HG03135 (cell line): ENCODE measurements at regions not wholly inside any gene's neighbourhood (a gene's known extent, or its start where the extent isn't known, plus 50 kb on each side); places are given as distances from the start of the nearest gene placed in this dataset.

ENCODE experiments used
- ATAC-seq: cut with Tn5 transposase; IDR thresholded peaks from one replicate; pipeline ENCODE4 v1.9.1; 2021; ENCODE audit warnings: mild to moderate bottlenecking, moderate library complexity; ENCODE audit not compliant: unreplicated experiment

DNA sequence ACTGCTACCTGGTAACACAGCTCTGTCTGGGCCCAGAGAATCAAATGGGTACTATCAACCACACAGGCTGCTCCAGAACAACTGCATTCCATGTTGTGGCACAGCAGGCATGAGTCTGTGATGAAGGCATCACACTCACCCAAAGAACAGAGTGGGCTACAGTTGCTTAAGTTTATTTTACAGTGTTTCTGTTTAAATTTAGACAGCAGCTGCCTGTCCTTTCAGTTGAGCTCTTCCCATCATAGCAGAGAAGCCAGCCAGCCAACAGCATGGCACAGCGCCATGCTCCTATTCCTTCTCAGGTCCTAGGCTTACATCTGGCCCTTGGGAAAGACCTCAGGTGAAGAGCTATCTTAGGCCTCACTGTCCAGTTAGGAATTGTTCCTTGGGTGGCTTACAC lies 147.0 kb upstream of the FRMD6 start:
- ATAC-seq, result no peak

DNA sequence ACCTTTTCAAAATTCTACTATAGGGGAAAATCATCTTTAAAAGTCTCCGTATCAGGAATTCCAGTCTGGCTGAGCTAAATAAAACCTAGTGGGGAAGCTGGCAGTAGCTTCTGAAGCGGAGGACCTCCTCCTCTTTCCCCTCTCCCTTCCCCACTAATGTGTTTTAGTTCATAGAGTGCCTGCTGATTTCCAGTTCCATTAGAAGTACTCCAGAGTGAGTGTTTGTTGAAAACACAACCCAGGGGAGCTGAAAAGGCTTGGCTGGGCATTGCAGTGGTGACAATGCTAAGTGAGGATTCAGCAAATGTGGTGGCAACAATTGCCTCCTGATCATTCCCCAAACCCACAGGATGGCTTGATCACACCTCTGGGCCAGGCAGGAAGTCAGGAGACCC lies 144.2 kb upstream of the FRMD6 start:
- no peak for ATAC-seq

DNA sequence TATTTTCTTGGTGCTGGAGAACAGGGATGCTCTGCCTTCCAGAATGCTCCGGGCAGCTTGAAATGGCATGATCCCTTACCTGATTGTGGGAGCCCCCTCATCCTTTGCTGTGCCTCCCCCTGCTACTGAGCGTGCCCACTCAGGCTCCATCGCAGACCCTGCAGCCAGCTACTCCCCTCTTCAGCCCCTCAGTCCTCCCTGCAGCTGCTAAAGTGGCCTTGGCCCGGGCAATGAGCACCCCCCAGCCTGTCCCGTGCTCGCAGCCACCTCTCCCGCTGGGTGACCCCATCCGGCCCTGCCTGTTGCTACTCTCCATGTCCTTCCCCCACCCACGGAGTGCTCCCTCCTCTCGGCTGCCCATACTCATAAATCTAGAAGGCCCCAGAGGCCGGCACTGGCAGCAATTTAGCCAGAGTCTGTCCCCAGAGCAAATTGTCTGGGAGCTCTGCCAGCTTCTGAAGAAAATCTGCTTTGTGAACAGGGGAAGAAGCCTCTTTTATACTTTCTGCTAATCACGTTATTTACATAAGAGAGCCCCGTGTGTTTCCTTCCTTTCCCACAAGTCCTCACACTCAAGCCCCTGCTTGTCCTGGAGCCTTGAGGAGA lies 143.7 kb upstream of the FRMD6 start:
- ATAC-seq, result no peak

DNA sequence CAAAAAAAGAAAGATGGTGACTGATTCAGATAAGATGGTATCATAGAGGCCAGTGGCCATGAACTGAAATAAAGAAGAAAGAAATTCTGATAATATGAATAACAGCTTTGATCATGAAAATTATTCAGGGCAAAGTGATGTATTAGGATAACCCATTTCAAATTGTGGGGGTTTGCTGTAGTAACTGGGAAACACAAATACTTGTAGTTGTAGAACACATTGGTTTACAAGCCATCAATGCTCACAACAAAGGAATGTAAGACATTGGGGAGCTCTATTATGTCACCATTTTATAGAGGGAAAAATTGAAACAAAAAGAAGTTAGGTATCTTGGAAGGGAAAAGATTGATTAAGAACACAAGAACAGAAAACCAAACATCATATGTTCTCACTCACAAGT lies 140.4 kb upstream of the FRMD6 start:
- ATAC-seq, result no peak

- no peak for ATAC-seq
Measured at GRCh38 chr14:51512316-51512715, 139.4 kb upstream of the FRMD6 start.

DNA sequence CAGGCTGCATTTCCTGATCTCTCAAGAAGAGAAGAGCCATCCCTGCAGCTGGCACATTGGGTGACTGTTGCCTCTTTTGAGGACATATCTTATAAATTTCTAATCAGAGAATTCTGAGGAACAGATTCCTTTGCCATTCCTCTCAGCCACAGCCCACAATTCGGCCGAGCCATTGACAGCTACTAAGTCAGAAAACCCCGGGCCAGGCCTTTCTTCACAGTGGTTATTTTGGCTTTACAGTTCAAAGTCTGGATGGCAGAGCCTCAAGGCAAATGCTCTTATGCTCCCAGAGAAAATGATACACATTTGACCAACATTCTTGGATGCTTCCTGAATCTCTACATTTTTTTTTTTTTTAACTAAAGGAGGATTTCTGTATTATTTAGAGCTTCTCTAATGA lies 138.4 kb upstream of the FRMD6 start:
- no peak for ATAC-seq

GRCh38 chr14:51513933-51514332 lies 137.8 kb upstream of the FRMD6 start:
- ATAC-seq, result no peak

DNA sequence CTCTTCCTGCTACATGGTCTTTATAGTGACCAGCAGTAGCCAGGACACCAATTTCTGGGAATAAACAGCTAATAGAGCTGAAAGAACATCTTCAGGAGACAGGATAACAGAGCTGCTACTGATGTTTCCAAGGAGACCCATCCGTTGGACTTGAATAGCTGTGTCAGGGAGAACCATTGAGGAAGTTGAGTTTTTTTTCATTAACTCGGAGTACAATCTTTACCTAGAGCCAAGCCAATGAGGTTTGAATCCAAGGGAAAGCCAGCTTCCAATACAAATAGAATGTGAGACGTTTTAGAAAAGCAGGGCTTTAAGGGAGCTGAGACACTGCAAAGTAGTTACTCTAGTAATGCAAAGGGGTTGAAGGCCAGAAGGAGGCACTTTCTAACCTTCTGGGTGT lies 136.1 kb upstream of the FRMD6 start:
- ATAC-seq, result no peak

- no peak for ATAC-seq
Measured at GRCh38 chr14:51516706-51517395, 134.9 kb upstream of the FRMD6 start.

- no peak for ATAC-seq
Measured at GRCh38 chr14:51518280-51518679, 133.4 kb upstream of the FRMD6 start.

DNA sequence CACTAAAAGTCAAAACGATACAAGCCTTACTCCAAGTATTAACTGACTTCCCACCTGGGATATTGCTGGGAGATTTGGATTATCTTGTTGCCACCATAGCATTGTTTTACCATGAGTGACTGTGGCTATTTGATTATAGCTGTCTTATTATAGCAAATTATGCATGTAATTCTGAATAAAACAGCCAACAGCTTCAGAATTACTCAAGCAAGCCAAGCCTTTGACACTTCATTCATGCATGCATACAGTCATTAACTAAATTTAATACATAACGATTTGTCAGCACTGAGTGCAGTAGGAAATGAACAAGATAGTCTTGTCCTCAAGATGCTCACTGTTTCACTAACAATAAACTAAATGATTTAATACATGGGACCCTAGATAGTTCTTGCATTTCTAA lies 133.0 kb upstream of the FRMD6 start:
- no peak for ATAC-seq

GRCh38 chr14:51520087-51520486 lies 131.6 kb upstream of the FRMD6 start:
- no peak for ATAC-seq

- no peak for ATAC-seq
Measured at GRCh38 chr14:51521764-51522163, 129.9 kb upstream of the FRMD6 start.

- ATAC-seq, result no peak
Measured at GRCh38 chr14:51523243-51523642, 128.5 kb upstream of the FRMD6 start.

GRCh38 chr14:51525739-51526138 lies 126.0 kb upstream of the FRMD6 start:
- no peak for ATAC-seq

DNA sequence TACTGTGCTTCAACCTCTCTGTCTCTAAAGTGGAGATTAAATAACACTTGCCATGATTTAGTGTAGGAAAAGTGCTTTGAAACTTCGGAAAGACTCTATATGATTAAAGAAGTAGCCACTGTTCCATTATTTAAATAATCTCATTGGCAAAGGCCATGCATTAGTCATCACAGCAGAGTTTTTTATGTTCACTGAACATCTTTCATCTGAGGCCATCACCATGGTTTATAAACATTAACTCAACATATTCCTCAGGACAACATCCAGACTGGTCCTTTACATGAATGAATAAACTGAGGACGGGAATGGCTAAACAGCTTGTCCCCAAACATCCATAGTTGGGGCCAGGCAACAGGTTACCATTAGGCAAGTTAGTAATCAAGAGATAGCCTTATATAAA lies 124.6 kb upstream of the FRMD6 start:
- no peak for ATAC-seq

DNA sequence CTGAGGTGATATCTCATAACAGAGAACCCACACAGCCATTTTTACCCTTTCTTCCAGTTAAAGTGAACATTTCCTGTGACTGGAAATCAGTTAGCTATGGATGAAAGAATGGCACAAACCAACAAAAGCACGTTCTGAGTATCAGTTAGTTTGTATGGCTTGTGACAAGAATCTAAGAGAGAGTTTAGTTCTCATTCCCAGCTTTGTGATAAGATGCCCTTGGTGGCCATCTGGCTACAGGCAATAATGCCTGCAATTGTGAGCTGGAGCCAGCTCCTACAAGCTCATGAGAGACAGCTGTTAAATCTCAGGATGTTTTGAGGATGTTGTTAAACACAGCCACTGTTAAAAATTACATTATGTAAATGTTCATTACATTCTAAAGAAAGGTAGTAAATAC lies 122.0 kb upstream of the FRMD6 start:
- no peak for ATAC-seq

DNA sequence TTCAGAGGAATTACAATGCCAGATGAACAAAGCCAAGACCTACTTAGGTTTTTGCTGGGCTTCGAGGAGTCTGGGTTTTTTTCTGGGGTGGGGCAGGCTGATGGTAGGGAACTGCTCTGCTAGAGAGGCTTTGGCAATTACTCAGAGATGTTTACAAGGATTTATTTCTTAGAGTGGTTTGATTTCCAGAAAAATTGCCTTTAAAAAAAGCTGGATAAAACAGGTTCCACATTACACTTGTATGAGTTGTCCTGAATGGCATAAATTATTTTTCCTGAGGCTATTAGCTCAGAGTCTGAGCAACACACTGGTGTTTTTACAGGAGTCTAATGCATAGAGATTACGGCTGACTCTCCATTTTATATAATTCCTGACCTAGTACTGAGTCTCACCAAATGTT lies 118.5 kb upstream of the FRMD6 start:
- no peak for ATAC-seq

DNA sequence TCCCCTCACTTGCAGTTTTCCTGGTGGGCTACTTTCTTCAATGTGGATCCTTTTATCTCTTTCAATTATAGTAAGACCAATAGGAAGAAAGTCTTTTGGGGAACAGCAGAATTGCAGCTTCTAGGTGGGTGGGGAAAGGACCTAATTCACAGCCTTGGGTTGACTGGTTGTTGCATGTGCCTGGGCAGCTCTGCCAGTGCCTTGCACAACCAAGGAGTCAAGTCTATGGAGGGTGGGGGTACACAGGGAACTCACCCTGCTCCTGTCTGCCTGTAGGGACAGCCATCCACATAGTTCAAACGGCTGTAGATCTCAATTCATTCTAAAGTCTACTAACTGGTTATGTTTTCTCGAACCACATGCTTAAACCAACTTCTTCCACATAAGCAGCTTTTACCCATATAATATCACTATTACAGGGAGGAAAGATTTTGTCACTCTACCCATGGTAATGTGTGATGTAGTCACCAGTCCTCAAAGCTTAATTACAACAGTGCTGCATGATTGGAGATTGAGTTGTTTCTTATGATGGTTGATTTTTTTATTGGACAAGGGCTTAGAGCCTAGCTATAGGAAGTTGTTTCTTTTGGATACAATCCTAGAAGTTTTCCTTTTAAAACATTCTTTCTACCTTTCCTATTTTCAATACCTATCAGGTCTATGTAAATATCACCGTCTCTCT lies 117.7 kb upstream of the FRMD6 start:
- no peak for ATAC-seq

DNA sequence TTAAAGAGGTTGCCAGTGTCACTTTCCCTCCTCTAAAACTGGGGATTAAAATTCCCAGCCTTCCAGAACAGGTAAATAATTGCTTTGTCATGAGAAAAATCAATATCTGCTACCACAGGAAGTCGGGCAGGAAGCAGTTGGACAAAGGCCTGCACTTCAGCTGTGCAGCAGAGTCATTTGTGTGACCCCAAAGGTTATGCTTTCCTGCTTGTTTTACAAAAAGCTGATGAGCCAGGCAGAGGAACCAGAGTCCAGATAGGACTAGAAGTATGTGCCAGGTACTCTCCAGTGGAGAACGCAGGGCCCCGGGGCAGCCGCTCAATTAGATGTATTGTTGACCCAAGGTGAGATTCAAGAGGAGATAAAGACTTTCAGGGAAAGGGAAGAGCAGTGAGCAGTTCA lies 117.1 kb upstream of the FRMD6 start:
- no peak for ATAC-seq

GRCh38 chr14:51535443-51536044 lies 116.2 kb upstream of the FRMD6 start:
- no peak for ATAC-seq

DNA sequence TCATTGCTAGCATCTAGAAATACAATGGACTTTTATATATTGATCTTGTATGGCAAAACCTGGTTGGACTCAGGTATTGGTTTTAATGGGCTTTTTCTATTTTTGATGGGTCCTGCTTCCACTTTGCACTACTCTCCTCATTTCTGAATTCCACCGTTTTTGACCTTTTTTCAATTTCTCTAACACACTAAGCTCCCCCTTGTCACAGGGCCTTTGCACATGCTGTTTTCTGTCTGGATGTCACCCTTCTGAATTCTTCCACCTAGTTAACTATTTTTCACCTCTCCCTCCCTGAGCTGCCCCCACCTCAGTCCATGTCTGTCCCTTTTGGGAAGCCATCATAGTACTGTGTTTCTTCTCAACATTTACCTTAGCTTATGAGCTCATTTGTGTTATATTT lies 112.7 kb upstream of the FRMD6 start:
- ATAC-seq, result no peak
